ENCODE measurements at regions not wholly inside any gene's neighbourhood (a gene's known extent, or its start where the extent isn't known, plus 50 kb on each side); places are given as distances from the start of the nearest gene placed in this dataset.
"Not testable (repeated sequence)": the region's sequence is repeated elsewhere in the genome, so short reads cannot be mapped to it uniquely, and the experiment has no call there.

- no peaks in the 10 kb centered on the region for H3K27me3 Mint-ChIP-seq (ENCODE audit: low read depth)
- H3K4me1 Mint-ChIP-seq (ENCODE audit: low read depth): no peaks in the 10 kb centered on the region
- DNase-seq (ENCODE audit: low spot score): no peak
- H3K27ac Mint-ChIP-seq: no peak overlapping the region
- H3K36me3 Mint-ChIP-seq (ENCODE audit: low read depth): no peaks in the 10 kb centered on the region
- H3K4me3 Mint-ChIP-seq: no peak overlapping the region
- no peaks in the 10 kb centered on the region for H3K9me3 Mint-ChIP-seq
These were observed 318.5 kb downstream of the JRKL start for GRCh38 chr11:96708219-96708878.

GRCh38 chr11:96713301-96713700 lies 323.5 kb downstream of the JRKL start:
- H3K4me1 Mint-ChIP-seq (ENCODE audit: low read depth): no peaks in the 10 kb centered on the region
- no peaks in the 10 kb centered on the region for H3K36me3 Mint-ChIP-seq (ENCODE audit: low read depth)
- H3K27me3 Mint-ChIP-seq (ENCODE audit: low read depth): no peaks in the 10 kb centered on the region
- no peak overlapping the region for H3K27ac Mint-ChIP-seq
- DNase-seq (ENCODE audit: low spot score): no peak
- H3K4me3 Mint-ChIP-seq: no peak overlapping the region
- no peaks in the 10 kb centered on the region for H3K9me3 Mint-ChIP-seq

GRCh38 chr11:96714689-96715088 lies 324.9 kb downstream of the JRKL start:
- H3K4me1 Mint-ChIP-seq (ENCODE audit: low read depth): no peaks in the 10 kb centered on the region
- DNase-seq (ENCODE audit: low spot score): no peak
- H3K4me3 Mint-ChIP-seq: no peak overlapping the region
- no peaks in the 10 kb centered on the region for H3K9me3 Mint-ChIP-seq
- no peaks in the 10 kb centered on the region for H3K27me3 Mint-ChIP-seq (ENCODE audit: low read depth)
- no peak overlapping the region for H3K27ac Mint-ChIP-seq
- no peaks in the 10 kb centered on the region for H3K36me3 Mint-ChIP-seq (ENCODE audit: low read depth)

GRCh38 chr11:96715208-96715607 lies 325.4 kb downstream of the JRKL start:
- H3K9me3 Mint-ChIP-seq: no peaks in the 10 kb centered on the region
- no peaks in the 10 kb centered on the region for H3K4me1 Mint-ChIP-seq (ENCODE audit: low read depth)
- H3K27ac Mint-ChIP-seq: no peak overlapping the region
- H3K27me3 Mint-ChIP-seq (ENCODE audit: low read depth): no peaks in the 10 kb centered on the region
- DNase-seq (ENCODE audit: low spot score): no peak
- no peaks in the 10 kb centered on the region for H3K36me3 Mint-ChIP-seq (ENCODE audit: low read depth)
- H3K4me3 Mint-ChIP-seq: no peak overlapping the region

DNA sequence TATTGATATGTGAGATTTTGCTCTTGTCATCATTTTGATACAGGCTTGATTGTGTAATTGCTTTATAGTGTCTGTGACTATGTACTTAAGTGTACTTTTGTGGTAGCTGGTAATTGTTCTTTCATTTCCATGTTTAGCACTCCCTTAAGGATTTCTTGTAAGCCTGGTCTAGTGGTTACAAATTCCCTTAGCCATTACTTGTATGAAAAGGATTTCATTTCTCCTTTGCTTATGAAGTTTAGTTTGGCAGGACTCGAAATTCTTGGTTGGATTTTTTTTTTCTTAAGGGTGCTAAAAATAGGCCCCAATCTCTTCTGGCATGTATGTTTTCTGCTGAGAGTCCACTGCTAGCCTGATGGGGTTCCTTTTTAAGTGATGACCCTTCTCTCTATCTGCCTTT lies 346.8 kb downstream of the JRKL start:
- Mint-ChIP-seq H3K27ac (no peak overlapping the region), H3K9me3 (peaks cover 7% of the 10 kb centered on the region), H3K4me1 (ENCODE audit: low read depth) (no peaks in the 10 kb centered on the region), H3K4me3 (no peak overlapping the region), H3K36me3 (ENCODE audit: low read depth) (no peaks in the 10 kb centered on the region), H3K27me3 (ENCODE audit: low read depth) (no peaks in the 10 kb centered on the region)
- no peak for DNase-seq (ENCODE audit: low spot score)

DNA sequence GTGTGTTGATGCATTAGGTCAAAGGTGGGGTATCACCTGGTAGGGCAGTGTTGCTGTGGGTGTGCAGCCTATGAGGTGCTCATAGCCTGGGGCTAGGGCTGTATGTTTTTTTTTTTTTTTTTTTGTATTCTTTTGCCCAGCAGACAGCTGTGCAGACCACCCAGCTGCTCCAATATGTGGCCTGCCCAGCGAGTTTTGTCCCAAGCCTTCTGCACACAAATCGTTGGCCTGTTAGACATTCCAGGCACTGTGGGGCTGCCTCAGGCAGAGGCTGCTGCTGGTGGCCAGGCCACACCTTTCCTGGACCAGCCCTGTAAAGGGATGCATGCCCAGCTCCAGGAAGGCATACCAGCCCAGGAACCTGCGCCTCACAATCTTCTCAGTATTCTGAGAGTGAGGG lies 348.5 kb downstream of the JRKL start:
- Mint-ChIP-seq H3K9me3 (peaks cover 7% of the 10 kb centered on the region), H3K27ac (no peak overlapping the region), H3K36me3 (ENCODE audit: low read depth) (no peaks in the 10 kb centered on the region), H3K27me3 (ENCODE audit: low read depth) (no peaks in the 10 kb centered on the region), H3K4me3 (no peak overlapping the region), H3K4me1 (ENCODE audit: low read depth) (no peaks in the 10 kb centered on the region)
- DNase-seq (ENCODE audit: low spot score): no peak

- Mint-ChIP-seq H3K4me1 (ENCODE audit: low read depth) (no peaks in the 10 kb centered on the region), H3K27ac (no peak overlapping the region), H3K4me3 (no peak overlapping the region), H3K27me3 (ENCODE audit: low read depth) (no peaks in the 10 kb centered on the region), H3K9me3 (peaks cover 7% of the 10 kb centered on the region), H3K36me3 (ENCODE audit: low read depth) (no peaks in the 10 kb centered on the region)
- no peak for DNase-seq (ENCODE audit: low spot score)
These were observed 351.3 kb downstream of the JRKL start for GRCh38 chr11:96741068-96741467.

GRCh38 chr11:96744697-96745096 lies 354.9 kb downstream of the JRKL start:
- Mint-ChIP-seq H3K27me3 (ENCODE audit: low read depth) (no peaks in the 10 kb centered on the region), H3K4me3 (no peak overlapping the region), H3K36me3 (ENCODE audit: low read depth) (no peaks in the 10 kb centered on the region), H3K27ac (no peak overlapping the region), H3K4me1 (ENCODE audit: low read depth) (no peaks in the 10 kb centered on the region), H3K9me3 (no peaks in the 10 kb centered on the region)
- no peak for DNase-seq (ENCODE audit: low spot score)

DNA sequence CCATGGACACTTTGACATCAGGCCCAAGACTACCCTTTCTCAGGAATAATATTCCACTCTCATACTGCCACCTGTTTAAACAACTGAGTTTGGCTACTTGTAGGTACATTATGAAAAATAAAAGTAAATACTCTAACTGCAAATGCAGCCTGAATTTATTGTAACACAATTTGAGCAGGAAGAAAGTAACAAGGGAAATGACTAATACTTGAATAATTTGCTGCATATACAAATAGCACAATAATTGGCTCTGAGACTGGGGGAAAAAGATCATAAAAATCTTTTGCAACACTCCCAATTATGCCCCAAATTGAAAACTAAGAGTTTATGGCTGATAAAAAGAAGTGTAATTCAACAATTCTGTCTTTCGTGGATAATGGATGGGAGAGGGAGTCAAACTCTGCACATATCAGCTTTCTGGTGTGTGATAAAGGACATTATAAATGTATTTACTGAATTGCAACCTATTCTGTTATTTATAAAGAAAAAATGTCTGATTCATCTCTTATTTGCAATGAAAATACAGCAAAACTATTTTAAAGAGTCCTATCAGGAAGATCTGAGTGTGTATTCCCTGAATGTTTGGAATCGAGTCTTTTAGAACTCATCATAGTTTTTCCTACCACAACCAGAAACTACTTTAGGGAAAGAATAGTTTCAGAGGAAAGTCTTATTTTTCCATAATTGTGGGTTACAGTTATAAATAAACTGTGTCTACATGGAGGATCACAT lies 359.0 kb downstream of the JRKL start:
- no peaks in the 10 kb centered on the region for H3K36me3 Mint-ChIP-seq (ENCODE audit: low read depth)
- no peaks in the 10 kb centered on the region for H3K9me3 Mint-ChIP-seq
- H3K27me3 Mint-ChIP-seq (ENCODE audit: low read depth): no peaks in the 10 kb centered on the region
- H3K27ac Mint-ChIP-seq: no peak overlapping the region
- no peaks in the 10 kb centered on the region for H3K4me1 Mint-ChIP-seq (ENCODE audit: low read depth)
- H3K4me3 Mint-ChIP-seq: no peak overlapping the region
- DNase-seq (ENCODE audit: low spot score): no peak

DNA sequence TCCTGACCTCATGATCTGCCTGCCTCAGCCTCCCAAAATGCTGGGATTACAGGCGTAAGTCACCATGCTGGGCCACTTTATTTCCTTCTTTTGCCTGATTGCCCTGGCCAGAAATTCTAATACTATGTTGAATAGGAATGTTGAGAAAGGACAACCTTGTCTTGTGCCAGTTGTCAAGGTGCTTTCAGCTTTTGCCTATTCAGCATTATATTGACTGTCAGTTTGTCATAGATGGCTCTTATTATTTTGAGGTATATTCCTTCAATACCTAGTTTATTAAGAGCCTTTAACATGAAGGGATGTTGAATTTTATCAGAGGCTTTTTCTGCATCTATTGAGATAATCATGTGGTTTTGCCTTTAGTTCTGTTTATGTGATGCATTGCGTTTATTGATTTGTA lies 362.0 kb downstream of the JRKL start:
- not testable (repeated sequence) for H3K4me3 Mint-ChIP-seq; DNase-seq (ENCODE audit: low spot score); H3K36me3 Mint-ChIP-seq (ENCODE audit: low read depth); H3K9me3 Mint-ChIP-seq; H3K27me3 Mint-ChIP-seq (ENCODE audit: low read depth); H3K4me1 Mint-ChIP-seq (ENCODE audit: low read depth); H3K27ac Mint-ChIP-seq

- DNase-seq (ENCODE audit: low spot score): no peak
- Mint-ChIP-seq H3K9me3 (peaks cover 7% of the 10 kb centered on the region), H3K27me3 (ENCODE audit: low read depth) (no peaks in the 10 kb centered on the region), H3K4me1 (ENCODE audit: low read depth) (no peaks in the 10 kb centered on the region), H3K36me3 (ENCODE audit: low read depth) (no peaks in the 10 kb centered on the region), H3K27ac (no peak overlapping the region), H3K4me3 (no peak overlapping the region)
These were observed 362.4 kb downstream of the JRKL start for GRCh38 chr11:96752221-96752620.

- Mint-ChIP-seq H3K36me3 (ENCODE audit: low read depth) (no peaks in the 10 kb centered on the region), H3K27ac (no peak overlapping the region), H3K4me1 (ENCODE audit: low read depth) (no peaks in the 10 kb centered on the region), H3K9me3 (peaks cover 7% of the 10 kb centered on the region), H3K27me3 (ENCODE audit: low read depth) (no peaks in the 10 kb centered on the region), H3K4me3 (no peak overlapping the region)
- DNase-seq (ENCODE audit: low spot score): no peak
These were observed 364.2 kb downstream of the JRKL start for GRCh38 chr11:96753997-96754396.

DNA sequence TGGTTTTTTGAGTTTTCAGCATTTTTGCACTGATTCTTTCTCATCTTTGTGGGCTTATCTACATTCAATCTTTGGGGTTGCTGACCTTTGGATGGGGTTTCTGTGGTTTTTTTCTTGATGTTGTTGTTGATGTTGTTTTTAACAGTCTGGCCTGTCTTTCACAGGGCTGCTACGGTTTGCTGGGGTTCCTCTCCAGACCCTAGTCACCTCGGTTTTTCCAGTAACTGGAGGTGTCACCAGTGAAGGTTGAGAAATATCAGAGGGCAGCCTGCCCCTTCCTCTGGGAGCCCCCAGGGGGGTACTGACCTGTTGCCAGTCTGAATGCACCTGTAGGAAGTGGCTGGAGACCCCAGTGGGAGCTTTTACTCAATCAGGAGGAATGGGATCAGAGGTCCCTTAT lies 365.4 kb downstream of the JRKL start:
- no peaks in the 10 kb centered on the region for H3K27me3 Mint-ChIP-seq (ENCODE audit: low read depth)
- no peaks in the 10 kb centered on the region for H3K36me3 Mint-ChIP-seq (ENCODE audit: low read depth)
- peaks cover 7% of the 10 kb centered on the region for H3K9me3 Mint-ChIP-seq
- H3K27ac Mint-ChIP-seq: no peak overlapping the region
- DNase-seq (ENCODE audit: low spot score): no peak
- H3K4me1 Mint-ChIP-seq (ENCODE audit: low read depth): no peaks in the 10 kb centered on the region
- no peak overlapping the region for H3K4me3 Mint-ChIP-seq

DNA sequence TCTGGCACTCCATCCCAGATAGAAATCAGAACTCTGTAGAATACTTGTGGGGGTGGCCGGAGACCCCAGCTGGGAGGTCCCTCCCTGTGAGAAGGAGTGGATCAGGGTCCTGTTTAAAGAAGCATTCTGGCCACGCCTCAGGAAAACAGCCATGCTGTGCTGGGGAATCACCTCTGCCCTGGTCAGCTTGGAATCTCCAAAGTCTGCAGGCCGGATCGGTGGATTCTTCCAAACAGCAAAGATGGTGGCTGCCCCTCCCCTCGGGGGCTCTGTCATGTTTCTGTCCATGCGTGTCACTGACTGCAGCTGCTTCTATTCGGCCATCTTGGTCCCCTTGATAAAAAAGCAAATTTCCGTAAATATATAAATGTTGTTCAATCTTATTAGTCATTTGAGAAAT lies 365.9 kb downstream of the JRKL start:
- Mint-ChIP-seq H3K27ac (no peak overlapping the region), H3K27me3 (ENCODE audit: low read depth) (no peaks in the 10 kb centered on the region), H3K36me3 (ENCODE audit: low read depth) (no peaks in the 10 kb centered on the region), H3K4me3 (no peak overlapping the region), H3K9me3 (peaks cover 7% of the 10 kb centered on the region), H3K4me1 (ENCODE audit: low read depth) (no peaks in the 10 kb centered on the region)
- no peak for DNase-seq (ENCODE audit: low spot score)

- no peak overlapping the region for H3K4me3 Mint-ChIP-seq
- H3K27me3 Mint-ChIP-seq (ENCODE audit: low read depth): no peaks in the 10 kb centered on the region
- no peaks in the 10 kb centered on the region for H3K4me1 Mint-ChIP-seq (ENCODE audit: low read depth)
- no peak overlapping the region for H3K27ac Mint-ChIP-seq
- peaks cover 7% of the 10 kb centered on the region for H3K9me3 Mint-ChIP-seq
- no peaks in the 10 kb centered on the region for H3K36me3 Mint-ChIP-seq (ENCODE audit: low read depth)
- DNase-seq (ENCODE audit: low spot score): no peak
These were observed 369.1 kb downstream of the JRKL start for GRCh38 chr11:96758957-96759356.

All from T-helper 2 cell treated with Interferon-gamma antibody and Interleukin-4, amounts not matched to agents 5 μg/mL and 100 μg/mL, for 36 hours (primary cell).